HG03039 (cell line): ENCODE measurements at regions not wholly inside any gene's neighbourhood (a gene's known extent, or its start where the extent isn't known, plus 50 kb on each side); places are given as distances from the start of the nearest gene placed in this dataset.
"Not testable (repeated sequence)": the region's sequence is repeated elsewhere in the genome, so short reads cannot be mapped to it uniquely, and the experiment has no call there.

Experiments
- ATAC-seq: cut with Tn5 transposase; IDR thresholded peaks from one replicate; pipeline ENCODE4 v1.9.1; 2021; ENCODE audit warnings: mild to moderate bottlenecking, moderate library complexity; ENCODE audit not compliant: unreplicated experiment

DNA sequence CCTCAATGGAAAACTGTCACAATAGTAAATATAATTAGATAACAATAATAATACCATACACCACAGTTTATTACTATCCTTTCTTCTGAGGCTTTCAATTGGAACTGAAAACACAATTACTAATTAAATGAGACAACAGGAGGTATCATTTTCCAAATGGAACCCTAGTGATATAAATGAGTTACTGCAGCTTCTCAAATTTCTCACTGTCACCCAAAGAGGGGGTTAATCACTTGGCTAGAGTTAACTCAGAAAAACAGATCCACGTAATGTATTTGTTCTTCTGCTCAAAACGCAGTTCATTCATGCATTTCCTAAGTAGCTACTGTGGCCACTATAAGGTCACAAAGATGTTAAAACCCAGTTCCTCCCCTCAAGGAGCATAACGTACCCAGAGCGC is 120.9 kb upstream of the FOXN3 start:
- no peak for ATAC-seq

DNA sequence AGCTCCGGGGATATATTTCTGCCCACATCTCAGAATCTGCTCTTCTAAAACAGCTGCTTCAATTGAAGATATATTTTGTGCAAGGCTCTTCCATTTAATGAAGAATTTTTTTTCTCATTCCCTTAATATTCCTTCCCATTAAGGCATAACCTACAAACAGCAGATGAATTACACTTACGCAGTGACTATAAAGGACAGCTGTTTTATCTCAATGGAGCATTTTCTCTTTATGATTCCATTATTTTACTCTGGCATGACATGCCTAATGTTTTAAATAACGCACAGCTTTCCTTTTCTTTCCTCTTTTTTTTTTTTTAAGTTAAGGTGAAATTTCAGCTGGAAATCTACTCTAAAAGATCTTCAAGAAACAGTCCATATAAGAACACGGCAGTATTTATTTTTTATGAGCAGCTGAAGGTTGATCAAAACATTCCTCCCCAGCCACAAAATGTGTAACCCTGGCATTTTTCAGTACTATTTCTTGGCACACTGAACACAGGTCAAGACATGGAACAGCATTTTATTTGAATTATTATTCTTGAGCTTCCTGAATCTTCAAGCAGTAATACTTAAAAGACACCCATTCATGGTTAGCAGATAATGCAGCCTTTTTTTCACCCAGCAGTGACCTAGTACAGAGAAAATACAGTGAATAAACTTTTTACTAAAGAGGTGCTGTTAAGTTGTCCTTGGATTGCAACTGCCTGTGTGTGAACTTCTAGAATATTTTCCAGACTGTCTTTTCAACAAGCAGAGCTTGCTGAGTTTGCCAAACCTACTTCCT is 118.1 kb upstream of the FOXN3 start:
- ATAC-seq: no peak

DNA sequence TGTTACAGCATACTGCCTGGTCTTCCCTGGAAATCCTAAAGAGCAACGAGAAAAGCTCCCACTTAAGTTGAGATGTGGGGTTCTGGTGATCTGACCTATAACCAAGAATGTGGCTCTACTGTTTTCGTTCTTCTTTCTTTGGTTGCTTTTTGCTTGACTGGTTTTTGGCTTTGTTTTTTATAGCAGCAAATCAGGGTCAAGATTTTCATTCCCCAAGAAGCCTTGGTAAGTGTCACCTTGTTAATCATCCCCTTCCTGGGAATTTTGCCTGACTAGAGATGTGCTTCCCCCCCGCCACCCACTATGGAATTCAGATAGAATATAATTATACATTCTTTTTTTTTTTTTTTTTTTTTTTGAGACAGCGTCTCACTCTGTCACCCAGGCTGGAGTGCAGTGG is 116.7 kb upstream of the FOXN3 start:
- ATAC-seq: no peak

GRCh38 chr14:89533136-89533535 is 116.1 kb upstream of the FOXN3 start:
- no peak for ATAC-seq

DNA sequence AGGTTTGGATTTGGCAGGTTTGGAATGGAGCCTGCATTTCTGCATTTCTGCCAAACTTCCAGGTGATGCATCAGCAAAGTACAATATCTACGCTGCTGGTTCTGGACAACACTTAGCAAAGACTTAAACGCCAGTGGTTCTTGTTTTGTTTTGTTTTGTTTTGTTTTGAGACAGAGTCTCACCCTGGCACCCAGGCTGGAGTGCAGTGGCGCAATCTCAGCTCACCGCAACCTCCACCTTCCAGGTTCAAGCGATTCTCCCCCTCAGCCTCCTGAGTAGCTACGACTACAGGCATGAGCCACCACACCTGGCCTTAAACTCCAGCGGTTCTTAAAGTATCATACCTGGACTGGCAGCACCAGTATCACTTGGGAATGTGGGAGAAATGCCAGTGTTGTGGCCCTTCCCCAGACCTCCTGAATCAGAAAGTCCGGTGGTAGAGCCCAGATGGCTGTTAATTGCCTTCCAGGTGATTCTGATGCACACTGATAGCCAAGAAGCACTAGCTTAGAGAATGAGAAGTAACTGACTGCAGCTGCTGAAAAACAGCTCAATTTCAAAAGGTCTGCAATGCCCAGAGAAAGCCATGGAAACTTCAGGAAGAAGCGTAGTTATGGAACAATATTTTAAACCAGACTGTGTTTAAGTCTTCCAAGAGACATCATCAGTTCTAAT is 114.8 kb upstream of the FOXN3 start:
- no peak for ATAC-seq

- no peak for ATAC-seq
Observed at GRCh38 chr14:89524990-89525667, 108.1 kb upstream of the FOXN3 start.

- no peak for ATAC-seq
Observed at GRCh38 chr14:89524412-89524811, 107.4 kb upstream of the FOXN3 start.

DNA sequence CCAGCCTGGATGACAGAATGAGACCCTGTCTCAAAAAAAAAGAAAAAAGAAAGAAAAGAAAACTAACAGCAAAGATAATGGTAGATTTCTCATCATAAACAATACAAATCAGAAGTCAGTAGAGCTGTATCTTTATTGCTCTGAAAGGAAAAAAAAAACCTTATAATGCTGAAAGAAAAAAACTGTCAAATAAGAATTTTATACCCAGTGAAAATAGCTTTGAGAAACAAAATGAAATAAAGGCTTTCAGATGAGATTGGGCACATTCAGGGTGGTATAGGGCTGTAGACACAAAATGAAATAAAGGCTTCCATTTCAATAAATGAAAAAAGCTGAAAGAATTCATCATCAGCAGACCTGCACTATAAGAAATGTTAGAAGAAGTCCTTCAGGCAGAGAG is 105.0 kb upstream of the FOXN3 start:
- ATAC-seq: no peak

DNA sequence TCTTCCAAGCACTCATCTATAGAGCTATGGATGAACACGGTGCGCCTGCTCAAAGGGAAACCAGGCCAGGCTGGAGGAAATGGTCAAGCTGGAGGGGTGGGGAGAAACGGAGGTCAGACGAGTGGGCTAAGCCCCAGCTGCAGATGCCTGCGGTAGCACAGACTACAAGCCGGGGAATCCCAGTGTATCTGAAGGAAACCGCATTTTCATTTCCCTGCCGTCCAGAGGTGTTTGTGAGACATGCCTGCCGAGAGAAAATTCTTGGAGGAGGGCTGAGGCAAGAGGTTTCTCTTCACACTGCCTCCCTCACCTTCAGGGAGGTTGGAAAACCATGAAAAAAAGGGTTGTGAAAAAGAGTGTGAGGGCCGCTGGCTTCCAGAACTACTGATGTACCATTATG is 102.0 kb upstream of the FOXN3 start:
- no peak for ATAC-seq

- ATAC-seq: no peak
Observed at GRCh38 chr14:89516173-89516572, 99.1 kb upstream of the FOXN3 start.

GRCh38 chr14:89514601-89515000 is 97.6 kb upstream of the FOXN3 start:
- ATAC-seq: no peak

- ATAC-seq: no peak
Observed at GRCh38 chr14:89509891-89510290, 92.9 kb upstream of the FOXN3 start.

DNA sequence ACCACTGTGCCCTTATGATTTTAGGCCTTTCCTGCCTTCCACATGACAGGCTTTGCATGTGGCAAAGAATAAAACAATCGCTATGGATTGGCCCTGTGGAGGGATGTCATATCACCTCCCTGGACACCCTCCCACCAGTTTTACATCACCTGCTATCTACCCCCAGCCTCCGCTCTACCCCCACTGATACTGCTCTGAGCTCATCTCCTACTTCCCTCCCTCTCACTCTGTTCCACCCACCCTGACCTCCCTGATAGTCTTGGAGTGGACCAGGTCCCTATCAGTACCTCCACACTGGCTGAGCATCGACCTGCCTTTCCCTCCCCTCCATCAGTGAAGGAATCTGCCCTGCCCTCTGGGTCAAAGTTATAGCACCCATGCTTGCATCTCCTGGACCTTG is 91.8 kb upstream of the FOXN3 start:
- no peak for ATAC-seq

DNA sequence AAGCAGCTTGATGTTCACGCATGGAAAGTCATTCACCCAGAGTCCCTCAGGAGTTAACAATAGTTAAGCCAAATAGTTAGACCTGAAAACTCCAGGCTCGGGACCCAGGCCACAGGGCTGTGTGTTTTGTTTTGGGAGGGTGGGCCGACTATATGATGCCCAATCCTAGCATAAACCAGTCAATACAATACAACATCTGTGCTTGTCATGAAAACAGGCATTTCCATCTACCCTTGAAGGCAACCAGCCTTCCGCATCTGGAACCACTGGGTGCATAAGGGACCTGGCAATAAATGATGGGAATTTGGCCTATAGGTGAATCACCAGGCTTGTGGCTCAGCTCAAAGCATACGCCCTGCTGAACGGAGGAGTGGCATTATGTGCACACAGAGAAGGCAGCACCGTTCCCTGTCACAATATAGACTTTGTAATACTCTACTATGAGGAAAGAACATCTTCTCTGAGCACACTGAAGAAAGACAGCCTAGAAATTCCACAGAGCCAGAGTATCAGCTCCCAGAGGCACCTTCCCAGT is 91.0 kb upstream of the FOXN3 start:
- ATAC-seq: no peak

DNA sequence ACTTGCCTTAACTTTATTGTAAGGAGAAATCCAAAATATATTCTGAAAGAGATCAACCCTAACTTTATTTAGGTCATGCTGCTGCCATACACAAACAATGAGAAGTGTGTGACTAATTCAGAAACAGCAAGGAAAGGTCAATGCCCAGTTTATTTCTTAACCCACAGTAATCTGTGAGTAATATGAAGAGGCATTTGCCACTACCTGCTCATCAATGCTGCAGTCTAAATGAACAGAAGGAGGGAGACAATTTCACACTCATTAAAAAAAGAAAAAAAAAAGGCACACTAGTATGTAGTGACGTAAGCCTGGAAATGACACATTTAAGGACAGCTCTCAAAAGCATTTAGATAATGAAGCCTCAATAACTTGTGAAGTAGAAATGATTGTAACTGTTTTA is 90.5 kb upstream of the FOXN3 start:
- ATAC-seq: no peak

DNA sequence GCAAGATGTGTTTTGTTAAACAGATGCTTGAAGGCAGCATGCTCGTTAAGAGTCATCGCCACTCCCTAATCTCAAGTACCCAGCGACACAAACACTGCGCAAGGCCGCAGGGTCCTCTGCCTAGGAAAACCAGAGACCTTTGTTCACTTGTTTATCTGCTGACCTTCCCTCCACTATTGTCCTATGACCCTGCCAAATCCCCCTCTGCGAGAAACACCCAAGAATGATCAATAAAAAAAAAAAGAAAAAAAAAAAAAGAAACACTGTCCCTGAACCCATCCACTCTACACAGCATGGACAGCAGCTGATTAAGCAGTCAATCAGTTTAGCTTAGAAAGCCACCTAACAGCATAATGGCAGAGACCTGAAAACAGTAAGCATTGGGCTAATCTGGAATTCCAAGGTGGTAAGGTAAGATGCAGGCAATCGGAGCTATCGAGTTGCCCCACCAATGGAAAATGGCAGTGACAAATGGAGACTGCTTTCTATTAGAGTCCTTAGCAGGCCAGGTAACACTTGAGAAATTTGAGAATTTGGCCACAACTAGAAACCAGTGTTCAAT is 89.9 kb upstream of the FOXN3 start:
- not testable (repeated sequence) for ATAC-seq

- peak; percentile 63 for ATAC-seq
Observed at GRCh38 chr14:89504602-89505313, 87.7 kb upstream of the FOXN3 start.

DNA sequence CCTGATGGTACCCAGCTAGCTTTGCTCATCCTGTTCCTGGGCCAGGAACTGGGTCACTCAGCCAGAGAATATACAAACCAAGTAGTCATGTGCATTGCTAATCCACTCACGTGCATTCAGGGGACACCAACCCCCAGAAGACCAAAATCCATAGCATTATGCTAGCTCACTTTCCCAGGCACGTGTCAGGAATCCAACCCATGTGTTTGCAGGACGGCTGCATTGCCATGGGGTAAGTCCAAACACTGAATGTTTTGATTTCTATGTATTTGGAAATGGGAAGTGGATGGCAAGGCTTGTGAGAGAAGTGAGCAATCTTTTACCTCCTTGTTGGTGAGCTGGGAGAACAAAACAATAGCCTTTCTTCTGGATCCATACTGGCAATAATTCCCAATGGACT is 87.1 kb upstream of the FOXN3 start:
- no peak for ATAC-seq

DNA sequence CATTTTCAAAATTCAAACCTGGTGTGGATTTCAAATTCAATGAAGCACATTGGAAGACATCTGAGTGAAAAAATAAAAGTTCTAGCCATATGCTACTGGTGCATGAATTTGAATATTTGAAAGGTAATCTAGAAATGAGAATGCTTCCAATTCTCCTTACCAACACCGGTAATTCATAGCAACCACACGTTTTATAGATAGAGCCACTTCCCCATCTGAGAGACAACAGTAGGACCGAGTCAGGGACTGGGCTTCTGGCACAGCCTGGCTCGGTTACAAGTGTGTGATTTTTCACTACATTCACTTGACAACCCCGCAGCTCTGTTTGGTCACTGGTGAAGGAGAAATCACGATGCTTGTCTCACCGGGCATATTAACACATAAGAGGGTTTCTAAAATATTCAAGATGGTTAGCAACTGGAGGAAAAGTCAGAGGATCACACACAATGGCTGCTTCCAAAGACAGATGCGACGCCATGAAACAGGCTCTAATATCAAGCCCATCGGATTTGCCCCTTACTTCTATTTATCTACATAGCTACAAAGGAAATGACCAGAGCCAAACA is 86.5 kb upstream of the FOXN3 start:
- no peak for ATAC-seq

- ATAC-seq: no peak
Observed at GRCh38 chr14:89502966-89503365, 85.9 kb upstream of the FOXN3 start.

- ATAC-seq: no peak
Observed at GRCh38 chr14:89501381-89501780, 84.3 kb upstream of the FOXN3 start.
